AG09309 (cell line): ENCODE measurements at regions not wholly inside any gene's neighbourhood (a gene's known extent, or its start where the extent isn't known, plus 50 kb on each side); places are given as distances from the start of the nearest gene placed in this dataset.

Experiments
- DNase-seq: peaks from one replicate; pipeline ENCODE4 v3.0.0-alpha.2; 2010; ENCODE audit warnings: low read depth
- H3K4me3 ChIP-seq: 2 replicates; pipeline ENCODE4 v1.5.1; 2011; ENCODE audit warnings: mild to moderate bottlenecking, low read depth, low read length, moderate library complexity; ENCODE audit not compliant: control insufficient read depth
- TF ChIP-seq, protein P1 (sequence below): IDR thresholded peaks from 2 replicates; pipeline ENCODE4 v1.5.1; 2011; ENCODE audit warnings: mild to moderate bottlenecking, low read depth, low read length, inconsistent platforms; ENCODE audit not compliant: insufficient read depth, control insufficient read depth; ENCODE audit errors: missing control alignments

DNA sequence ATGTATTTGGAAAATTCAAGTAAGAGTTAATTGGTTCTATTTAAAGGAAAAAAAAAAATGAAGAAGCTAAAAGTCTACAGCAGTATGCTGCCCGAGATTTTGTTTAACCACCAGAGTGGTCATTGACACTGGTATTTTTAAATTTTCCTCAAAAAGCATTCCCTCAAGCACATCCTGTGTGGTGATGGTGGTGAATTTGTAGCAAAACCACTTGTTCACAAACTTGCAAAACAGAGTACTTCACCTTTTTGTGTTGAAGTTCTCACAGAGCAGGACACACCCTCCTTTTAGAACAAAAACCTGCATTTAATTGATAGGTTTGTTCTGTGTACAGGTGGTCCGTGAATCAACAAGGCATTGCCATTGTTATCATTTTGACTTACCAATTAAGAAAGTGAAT lies 374.2 kb downstream of the EFNA5 start:
- TF ChIP-seq, protein P1, sequence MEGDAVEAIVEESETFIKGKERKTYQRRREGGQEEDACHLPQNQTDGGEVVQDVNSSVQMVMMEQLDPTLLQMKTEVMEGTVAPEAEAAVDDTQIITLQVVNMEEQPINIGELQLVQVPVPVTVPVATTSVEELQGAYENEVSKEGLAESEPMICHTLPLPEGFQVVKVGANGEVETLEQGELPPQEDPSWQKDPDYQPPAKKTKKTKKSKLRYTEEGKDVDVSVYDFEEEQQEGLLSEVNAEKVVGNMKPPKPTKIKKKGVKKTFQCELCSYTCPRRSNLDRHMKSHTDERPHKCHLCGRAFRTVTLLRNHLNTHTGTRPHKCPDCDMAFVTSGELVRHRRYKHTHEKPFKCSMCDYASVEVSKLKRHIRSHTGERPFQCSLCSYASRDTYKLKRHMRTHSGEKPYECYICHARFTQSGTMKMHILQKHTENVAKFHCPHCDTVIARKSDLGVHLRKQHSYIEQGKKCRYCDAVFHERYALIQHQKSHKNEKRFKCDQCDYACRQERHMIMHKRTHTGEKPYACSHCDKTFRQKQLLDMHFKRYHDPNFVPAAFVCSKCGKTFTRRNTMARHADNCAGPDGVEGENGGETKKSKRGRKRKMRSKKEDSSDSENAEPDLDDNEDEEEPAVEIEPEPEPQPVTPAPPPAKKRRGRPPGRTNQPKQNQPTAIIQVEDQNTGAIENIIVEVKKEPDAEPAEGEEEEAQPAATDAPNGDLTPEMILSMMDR: no peak
- DNase-seq: no peak
- H3K4me3 ChIP-seq: no peak overlapping the region

DNA sequence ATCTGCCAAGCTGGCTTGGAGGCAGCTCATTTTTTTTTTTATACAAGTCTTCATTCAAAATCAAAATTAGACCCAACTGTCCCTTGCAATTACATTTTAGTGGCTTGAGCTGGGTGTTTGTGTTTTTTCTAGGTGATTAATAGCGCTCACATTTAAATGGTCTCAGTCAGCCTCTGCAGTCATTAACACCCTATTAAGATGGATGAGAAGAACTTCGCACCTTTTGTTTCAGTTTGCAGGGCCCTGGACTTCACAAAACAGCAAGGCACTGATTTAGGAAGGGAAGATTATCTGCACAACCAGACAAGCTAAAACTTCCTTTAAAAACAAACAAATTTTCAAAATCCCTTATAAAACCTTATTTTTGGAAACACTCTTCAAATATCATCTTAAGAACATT lies 374.8 kb downstream of the EFNA5 start:
- TF ChIP-seq, protein P1: no peak
- no peak overlapping the region for H3K4me3 ChIP-seq
- DNase-seq: no peak

- no peak overlapping the region for H3K4me3 ChIP-seq
- TF ChIP-seq, protein P1: no peak
- DNase-seq: no peak
These were observed 376.1 kb downstream of the EFNA5 start for GRCh38 chr5:107294669-107295068.

DNA sequence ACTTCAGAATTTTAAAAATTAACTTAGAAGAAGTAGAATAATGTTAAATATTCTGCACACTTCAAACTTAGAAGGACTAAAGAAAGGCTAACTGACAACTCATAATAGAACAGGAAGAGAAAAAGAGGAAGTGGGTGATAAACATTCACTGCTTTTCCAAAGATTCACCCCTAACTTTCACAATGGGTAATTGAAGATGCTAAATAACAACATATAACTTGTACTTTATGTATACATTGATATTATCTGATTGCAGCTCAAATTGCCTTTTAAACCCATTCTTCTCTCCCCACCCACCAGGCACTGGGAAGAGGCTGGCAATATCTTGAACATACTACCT lies 376.6 kb downstream of the EFNA5 start:
- no peak for DNase-seq
- TF ChIP-seq, protein P1: no peak
- no peak overlapping the region for H3K4me3 ChIP-seq

DNA sequence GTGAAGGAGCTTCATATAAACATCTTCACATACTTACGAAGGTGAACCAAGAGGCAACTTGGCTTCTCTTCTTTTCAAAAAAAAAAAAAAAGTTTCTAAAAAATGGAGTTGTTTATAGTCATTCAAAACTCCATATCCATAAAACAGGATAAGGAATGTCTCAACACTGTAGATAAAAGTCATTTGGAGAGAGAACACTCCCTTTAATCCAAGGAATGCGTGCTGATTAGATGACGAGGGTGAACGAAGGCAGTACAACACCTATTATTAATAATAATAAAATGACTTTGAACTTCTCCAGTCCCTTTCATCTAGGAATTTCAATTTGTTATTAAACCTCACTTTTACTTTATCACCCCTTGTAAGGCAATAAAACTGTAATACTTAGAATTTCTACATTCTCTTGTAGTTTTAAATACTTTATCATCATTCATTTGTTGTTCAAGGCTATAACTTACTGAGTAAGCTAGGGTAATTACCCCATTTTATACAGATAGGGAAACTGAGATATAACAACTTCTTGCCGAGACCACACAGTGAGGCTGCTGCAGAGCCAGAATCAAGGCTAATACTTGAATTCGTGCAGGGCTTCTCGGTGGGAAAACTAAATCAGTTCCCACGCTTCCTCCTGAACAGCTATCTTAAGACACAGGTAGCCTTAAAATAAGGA lies 377.1 kb downstream of the EFNA5 start:
- H3K4me3 ChIP-seq: no peak overlapping the region
- DNase-seq: no peak
- TF ChIP-seq, protein P1: no peak

DNA sequence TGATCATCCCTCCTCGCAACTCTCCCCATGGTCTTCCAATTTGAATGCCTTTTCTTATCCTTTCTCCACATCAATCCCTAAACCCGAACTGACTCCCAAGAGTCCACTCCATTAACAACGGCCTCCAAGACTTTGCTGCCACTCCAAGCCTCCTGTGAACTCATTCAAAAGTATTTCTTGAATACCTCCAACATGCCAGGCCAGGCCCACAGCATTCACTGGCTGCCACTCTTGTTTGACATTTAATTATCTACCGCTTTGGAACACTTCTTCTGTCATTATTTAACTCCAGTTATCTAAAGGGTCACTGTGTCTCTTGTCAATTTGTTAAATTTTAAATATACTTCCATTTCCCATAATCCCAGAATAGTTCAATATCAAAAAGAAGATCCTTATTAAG lies 378.9 kb downstream of the EFNA5 start:
- no peak overlapping the region for H3K4me3 ChIP-seq
- TF ChIP-seq, protein P1: no peak
- DNase-seq: no peak
